ENCODE measurements at regions not wholly inside any gene's neighbourhood (a gene's known extent, or its start where the extent isn't known, plus 50 kb on each side); places are given as distances from the start of the nearest gene placed in this dataset.

DNA sequence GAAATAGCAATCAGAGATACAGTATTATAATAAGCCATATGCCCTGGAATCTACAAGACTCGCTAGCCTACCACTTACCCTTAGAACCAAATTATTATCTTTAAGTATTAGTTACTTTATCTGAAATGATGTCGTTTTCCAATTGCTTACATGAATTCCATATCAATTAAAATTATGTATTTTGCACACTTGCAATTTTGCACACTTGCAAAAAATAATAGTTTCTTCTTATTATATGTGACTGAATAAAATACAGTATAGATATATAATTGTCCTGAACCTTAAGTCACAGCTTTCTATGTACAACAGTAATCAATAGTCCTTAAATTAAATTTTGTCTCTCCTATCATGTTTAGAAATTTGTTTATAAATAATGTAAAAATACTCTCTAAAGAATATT is 2095.1 kb downstream of the NCAM2 start (continued):
- TF ChIP-seq, protein P1, sequence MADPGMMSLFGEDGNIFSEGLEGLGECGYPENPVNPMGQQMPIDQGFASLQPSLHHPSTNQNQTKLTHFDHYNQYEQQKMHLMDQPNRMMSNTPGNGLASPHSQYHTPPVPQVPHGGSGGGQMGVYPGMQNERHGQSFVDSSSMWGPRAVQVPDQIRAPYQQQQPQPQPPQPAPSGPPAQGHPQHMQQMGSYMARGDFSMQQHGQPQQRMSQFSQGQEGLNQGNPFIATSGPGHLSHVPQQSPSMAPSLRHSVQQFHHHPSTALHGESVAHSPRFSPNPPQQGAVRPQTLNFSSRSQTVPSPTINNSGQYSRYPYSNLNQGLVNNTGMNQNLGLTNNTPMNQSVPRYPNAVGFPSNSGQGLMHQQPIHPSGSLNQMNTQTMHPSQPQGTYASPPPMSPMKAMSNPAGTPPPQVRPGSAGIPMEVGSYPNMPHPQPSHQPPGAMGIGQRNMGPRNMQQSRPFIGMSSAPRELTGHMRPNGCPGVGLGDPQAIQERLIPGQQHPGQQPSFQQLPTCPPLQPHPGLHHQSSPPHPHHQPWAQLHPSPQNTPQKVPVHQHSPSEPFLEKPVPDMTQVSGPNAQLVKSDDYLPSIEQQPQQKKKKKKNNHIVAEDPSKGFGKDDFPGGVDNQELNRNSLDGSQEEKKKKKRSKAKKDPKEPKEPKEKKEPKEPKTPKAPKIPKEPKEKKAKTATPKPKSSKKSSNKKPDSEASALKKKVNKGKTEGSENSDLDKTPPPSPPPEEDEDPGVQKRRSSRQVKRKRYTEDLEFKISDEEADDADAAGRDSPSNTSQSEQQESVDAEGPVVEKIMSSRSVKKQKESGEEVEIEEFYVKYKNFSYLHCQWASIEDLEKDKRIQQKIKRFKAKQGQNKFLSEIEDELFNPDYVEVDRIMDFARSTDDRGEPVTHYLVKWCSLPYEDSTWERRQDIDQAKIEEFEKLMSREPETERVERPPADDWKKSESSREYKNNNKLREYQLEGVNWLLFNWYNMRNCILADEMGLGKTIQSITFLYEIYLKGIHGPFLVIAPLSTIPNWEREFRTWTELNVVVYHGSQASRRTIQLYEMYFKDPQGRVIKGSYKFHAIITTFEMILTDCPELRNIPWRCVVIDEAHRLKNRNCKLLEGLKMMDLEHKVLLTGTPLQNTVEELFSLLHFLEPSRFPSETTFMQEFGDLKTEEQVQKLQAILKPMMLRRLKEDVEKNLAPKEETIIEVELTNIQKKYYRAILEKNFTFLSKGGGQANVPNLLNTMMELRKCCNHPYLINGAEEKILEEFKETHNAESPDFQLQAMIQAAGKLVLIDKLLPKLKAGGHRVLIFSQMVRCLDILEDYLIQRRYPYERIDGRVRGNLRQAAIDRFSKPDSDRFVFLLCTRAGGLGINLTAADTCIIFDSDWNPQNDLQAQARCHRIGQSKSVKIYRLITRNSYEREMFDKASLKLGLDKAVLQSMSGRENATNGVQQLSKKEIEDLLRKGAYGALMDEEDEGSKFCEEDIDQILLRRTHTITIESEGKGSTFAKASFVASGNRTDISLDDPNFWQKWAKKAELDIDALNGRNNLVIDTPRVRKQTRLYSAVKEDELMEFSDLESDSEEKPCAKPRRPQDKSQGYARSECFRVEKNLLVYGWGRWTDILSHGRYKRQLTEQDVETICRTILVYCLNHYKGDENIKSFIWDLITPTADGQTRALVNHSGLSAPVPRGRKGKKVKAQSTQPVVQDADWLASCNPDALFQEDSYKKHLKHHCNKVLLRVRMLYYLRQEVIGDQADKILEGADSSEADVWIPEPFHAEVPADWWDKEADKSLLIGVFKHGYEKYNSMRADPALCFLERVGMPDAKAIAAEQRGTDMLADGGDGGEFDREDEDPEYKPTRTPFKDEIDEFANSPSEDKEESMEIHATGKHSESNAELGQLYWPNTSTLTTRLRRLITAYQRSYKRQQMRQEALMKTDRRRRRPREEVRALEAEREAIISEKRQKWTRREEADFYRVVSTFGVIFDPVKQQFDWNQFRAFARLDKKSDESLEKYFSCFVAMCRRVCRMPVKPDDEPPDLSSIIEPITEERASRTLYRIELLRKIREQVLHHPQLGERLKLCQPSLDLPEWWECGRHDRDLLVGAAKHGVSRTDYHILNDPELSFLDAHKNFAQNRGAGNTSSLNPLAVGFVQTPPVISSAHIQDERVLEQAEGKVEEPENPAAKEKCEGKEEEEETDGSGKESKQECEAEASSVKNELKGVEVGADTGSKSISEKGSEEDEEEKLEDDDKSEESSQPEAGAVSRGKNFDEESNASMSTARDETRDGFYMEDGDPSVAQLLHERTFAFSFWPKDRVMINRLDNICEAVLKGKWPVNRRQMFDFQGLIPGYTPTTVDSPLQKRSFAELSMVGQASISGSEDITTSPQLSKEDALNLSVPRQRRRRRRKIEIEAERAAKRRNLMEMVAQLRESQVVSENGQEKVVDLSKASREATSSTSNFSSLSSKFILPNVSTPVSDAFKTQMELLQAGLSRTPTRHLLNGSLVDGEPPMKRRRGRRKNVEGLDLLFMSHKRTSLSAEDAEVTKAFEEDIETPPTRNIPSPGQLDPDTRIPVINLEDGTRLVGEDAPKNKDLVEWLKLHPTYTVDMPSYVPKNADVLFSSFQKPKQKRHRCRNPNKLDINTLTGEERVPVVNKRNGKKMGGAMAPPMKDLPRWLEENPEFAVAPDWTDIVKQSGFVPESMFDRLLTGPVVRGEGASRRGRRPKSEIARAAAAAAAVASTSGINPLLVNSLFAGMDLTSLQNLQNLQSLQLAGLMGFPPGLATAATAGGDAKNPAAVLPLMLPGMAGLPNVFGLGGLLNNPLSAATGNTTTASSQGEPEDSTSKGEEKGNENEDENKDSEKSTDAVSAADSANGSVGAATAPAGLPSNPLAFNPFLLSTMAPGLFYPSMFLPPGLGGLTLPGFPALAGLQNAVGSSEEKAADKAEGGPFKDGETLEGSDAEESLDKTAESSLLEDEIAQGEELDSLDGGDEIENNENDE (IDR thresholded peaks at IDR 0.05; ENCODE audit: insufficient replicate concordance, low read length), result no peak
- TF ChIP-seq, protein P2, sequence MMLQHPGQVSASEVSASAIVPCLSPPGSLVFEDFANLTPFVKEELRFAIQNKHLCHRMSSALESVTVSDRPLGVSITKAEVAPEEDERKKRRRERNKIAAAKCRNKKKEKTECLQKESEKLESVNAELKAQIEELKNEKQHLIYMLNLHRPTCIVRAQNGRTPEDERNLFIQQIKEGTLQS (IDR thresholded peaks at IDR 0.05; ENCODE audit: insufficient read depth, low read depth, low read length), result no peak
- TF ChIP-seq SAP30 (IDR thresholded peaks at IDR 0.05; ENCODE audit: insufficient read depth, insufficient replicate concordance, low read length), result no peak
- no peak for TF ChIP-seq BACH1 (IDR thresholded peaks at IDR 0.05; ENCODE audit: low read length)
- TF ChIP-seq, protein P3, sequence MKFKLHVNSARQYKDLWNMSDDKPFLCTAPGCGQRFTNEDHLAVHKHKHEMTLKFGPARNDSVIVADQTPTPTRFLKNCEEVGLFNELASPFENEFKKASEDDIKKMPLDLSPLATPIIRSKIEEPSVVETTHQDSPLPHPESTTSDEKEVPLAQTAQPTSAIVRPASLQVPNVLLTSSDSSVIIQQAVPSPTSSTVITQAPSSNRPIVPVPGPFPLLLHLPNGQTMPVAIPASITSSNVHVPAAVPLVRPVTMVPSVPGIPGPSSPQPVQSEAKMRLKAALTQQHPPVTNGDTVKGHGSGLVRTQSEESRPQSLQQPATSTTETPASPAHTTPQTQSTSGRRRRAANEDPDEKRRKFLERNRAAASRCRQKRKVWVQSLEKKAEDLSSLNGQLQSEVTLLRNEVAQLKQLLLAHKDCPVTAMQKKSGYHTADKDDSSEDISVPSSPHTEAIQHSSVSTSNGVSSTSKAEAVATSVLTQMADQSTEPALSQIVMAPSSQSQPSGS (IDR thresholded peaks at IDR 0.05; ENCODE audit: low read length), result no peak
- no peak for TF ChIP-seq HDAC2 (IDR thresholded peaks at IDR 0.05; ENCODE audit: borderline replicate concordance in 1 of 2, low read depth in 2 of 2, low read length in 2 of 2)
- no peak for TF ChIP-seq CTBP2 (IDR thresholded peaks at IDR 0.05; ENCODE audit: borderline replicate concordance, insufficient read depth, insufficient read length, low read length)
- TF ChIP-seq NRF1 (IDR thresholded peaks at IDR 0.05; ENCODE audit: low read depth, low read length), result no peak
- no peak for TF ChIP-seq TCF12 (IDR thresholded peaks at IDR 0.05; ENCODE audit: low read depth, low read length)

All from H1 (cell line).